ENCODE measurements at regions not wholly inside any gene's neighbourhood (a gene's known extent, or its start where the extent isn't known, plus 50 kb on each side); places are given as distances from the start of the nearest gene placed in this dataset.

DNA sequence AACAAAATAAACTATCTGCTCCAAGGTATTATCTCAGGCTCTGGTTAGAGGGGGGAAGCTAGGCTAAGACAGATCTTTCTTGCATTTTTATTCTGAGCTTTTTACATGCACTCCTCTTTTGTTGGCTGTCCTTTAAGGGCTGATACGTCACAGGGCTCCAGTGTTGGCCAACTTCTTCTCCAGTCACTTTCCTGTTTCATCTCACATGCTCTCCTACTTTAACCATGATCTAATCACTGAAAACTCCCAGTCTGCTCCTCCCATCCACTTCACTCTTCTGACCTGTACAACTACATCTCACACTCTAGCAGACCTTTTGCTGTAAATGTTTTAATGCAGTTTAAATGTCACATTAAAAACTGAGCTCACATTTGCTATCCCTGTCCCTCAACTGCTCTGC lies 510.0 kb upstream of the KLF12 start:
- no peak for DNase-seq

DNA sequence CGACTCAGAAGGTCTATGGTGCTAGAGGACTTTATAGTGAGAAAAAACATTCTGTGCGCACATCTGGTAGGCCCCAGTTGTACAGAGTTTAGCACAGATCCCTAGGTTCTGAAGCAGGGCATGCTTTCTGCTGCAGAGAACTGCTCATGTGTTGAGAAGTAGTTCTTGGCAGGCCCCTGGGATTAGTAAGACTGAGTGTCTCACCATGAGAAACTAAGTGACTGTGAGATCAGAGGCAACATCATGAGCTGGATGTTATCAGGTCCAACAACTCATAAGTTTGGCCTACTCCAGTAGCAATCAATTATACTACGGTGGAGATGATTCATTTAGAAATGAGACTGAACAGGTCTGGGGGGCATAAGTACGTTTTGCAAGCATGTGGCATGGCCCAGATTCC lies 507.4 kb upstream of the KLF12 start:
- no peak for DNase-seq

- no peak for DNase-seq
These were observed 499.5 kb upstream of the KLF12 start for GRCh38 chr13:74633734-74634133.

GRCh38 chr13:74629985-74630384 lies 495.8 kb upstream of the KLF12 start:
- DNase-seq, result no peak

- DNase-seq, result no peak
These were observed 491.3 kb upstream of the KLF12 start for GRCh38 chr13:74625541-74625940.

DNA sequence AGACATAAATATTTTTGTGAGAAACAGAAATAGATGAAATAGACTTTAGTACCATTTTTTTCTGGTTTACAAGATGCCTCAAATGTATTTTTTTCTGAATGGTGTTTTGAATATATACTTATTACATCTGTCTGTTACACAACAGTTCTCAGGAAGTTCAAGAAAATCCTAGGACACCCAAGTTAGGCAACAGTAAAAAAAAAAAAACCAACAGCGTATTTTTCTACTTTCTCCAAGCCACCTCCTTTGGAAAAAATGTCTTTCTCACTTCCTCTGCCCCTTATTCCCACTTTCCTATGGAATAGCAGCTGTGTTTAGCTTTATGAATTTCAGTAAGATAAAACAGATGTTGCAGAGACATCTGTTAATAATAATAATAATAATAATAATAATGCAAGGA lies 489.6 kb upstream of the KLF12 start:
- no peak for DNase-seq

GRCh38 chr13:74622284-74622683 lies 488.1 kb upstream of the KLF12 start:
- no peak for DNase-seq

- DNase-seq, result no peak
These were observed 486.5 kb upstream of the KLF12 start for GRCh38 chr13:74620711-74621110.

DNA sequence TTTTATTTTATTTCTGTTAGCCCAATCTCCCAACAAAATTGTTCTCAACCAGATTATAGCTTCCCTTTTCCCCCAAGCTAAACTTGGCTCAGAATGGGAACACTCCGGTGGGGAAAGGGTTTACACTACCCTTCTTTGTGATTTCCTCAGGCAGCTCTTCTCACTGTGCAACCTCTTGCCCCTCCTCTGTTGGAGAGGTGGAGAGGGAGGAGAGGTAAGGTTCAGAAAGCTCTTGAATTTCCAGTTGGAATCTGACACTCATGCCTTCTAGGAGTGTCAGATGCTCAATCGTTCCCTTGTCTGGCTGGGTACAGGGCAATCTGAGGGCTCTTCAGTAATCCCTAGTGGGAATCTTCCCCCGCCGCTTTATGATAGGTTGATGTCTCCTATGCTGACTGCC lies 486.1 kb upstream of the KLF12 start:
- no peak for DNase-seq

- no peak for DNase-seq
These were observed 463.3 kb upstream of the KLF12 start for GRCh38 chr13:74597526-74597925.

DNA sequence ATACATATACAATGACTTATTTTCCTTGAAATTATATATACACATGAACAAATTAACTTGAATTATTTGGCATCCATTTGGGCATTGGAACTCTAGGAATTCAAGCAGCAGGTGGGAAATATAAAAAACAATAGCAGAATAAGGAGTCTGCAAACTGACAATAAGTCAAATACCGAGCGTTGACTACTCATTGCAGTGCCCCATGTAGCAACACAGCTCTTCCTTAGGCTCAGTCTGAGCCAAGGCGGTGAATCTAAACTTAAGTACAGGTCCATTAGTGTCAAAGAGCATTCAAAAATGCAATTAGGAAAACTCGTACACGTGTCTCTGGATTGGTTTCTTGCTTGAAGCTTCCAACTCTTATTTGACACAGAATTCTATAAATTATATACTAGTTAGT lies 462.5 kb upstream of the KLF12 start:
- no peak for DNase-seq

- DNase-seq, result no peak
These were observed 459.5 kb upstream of the KLF12 start for GRCh38 chr13:74593688-74594087.

- DNase-seq, result no peak
These were observed 452.6 kb upstream of the KLF12 start for GRCh38 chr13:74586847-74587246.

- DNase-seq, result no peak
These were observed 442.2 kb upstream of the KLF12 start for GRCh38 chr13:74576420-74576819.

DNA sequence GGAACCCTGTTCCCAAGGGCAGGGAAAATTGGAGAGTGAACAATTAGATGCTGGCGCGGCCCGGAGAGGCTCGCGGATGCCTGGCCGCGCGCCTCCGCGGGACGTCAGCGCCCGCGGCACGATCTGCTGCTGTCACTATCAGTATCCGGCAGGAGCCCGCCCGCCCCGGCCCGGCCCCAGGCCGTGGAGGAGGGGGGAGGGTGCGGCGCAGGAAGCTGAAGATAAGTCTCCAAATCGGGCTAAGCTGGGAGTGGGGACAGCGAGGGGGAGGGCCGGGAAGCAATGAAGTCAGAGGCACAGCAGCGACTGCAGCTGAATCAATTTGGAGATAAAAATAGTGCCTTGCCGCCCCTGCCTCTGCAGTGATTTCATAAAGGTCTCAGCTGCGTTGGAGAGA lies 441.5 kb upstream of the KLF12 start:
- DNase-seq, result peak; percentile 35

GRCh38 chr13:74574964-74575728 lies 440.9 kb upstream of the KLF12 start:
- no peak for DNase-seq

DNA sequence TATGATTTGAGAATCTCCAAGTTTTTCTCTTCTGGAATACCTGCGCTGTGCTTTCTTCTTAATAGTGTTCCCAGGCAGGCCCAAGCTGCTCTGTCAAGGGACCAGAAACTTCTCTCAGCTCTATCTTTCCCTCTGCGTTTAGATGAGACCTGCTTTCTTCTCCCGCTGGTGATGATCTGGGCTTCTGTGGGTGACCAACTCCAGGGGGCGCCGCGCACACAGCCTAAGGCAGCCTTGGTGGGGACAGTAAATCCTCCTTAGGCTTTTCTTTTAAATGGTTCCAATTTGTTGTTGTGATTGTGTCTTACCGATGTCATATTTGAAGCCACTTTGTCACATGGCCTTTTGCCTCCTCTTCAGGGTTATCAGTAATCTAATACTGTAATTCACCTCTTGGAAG lies 439.4 kb upstream of the KLF12 start:
- DNase-seq, result no peak

DNA sequence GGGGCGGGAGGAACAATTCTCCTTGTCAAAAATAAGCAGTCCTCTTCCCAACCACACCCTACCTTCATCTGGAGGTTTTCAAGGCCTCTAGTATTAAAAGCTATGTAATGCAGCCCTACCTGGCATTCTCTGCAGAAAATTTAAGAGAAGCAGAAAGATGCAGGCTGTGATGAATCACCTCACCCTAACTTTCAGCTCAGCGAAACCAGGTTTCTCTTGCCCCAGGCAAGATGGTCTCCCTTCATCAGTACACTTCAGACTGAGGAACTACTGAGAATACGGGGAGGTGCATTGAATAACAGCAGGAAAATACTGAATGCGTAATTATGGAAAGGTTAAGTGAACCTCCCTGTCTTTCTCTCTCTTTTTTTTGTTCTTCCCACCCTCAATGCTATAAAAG lies 437.6 kb upstream of the KLF12 start:
- DNase-seq, result no peak

GRCh38 chr13:74570834-74571233 lies 436.6 kb upstream of the KLF12 start:
- no peak for DNase-seq

DNA sequence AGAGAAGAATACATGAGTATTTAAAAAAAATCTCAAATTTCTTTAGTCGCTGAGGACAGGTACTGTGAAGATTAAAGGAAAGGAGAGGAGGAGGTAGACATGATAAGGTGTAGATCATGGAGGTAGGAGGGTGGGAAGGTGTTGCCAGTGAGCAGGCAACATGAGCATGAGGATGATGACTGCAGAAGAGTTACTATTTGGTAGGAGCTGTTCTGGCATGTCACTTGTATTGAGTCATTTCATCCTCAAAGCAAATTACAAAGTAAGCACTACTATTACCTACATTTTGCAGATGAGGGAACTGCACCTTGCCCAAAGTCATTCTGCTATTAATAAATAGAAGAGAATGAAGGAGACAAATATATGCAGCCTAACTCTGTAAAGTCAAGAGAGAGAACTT lies 435.8 kb upstream of the KLF12 start:
- no peak for DNase-seq

GRCh38 chr13:74569251-74569650 lies 435.0 kb upstream of the KLF12 start:
- no peak for DNase-seq

DNA sequence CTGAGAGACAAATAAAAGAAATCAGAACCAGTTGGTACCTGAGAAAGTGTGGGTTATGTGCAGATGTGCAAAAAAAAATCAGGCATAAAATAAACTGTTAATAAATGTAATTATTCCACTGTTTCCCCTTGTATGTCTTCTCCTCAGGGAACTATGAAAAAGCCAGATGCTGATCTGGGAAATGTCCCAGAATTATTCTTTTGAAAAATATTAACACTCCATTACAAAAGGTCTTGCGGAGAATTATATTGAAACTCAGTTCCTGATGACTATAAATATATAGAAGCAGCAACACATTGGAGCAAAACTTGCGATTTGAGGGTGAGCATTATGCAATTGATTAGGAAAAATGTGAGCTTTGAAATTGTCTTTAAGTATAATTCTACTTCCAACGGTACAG lies 433.3 kb upstream of the KLF12 start:
- no peak for DNase-seq

GRCh38 chr13:74562381-74562780 lies 428.2 kb upstream of the KLF12 start:
- no peak for DNase-seq

DNA sequence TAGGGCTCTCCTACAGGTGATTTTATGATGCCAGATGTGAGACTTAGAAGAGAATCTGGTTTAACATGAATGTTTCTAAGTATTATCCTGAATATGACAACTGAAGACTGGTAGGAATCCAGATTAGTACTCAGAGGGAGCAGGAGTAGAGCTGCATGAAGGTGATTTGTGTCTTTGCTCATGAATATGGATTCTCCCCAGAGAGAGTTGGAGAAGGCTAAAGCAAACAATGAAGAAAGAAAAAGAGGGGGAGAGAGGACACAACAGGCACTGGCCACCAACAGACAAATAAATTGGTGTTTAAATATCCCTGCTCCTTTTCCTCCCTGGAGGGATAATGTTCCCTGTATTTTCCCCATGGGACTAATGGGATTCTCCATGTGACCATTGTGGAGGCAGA lies 427.0 kb upstream of the KLF12 start:
- no peak for DNase-seq

- no peak for DNase-seq
These were observed 426.1 kb upstream of the KLF12 start for GRCh38 chr13:74560325-74560724.

- no peak for DNase-seq
These were observed 423.7 kb upstream of the KLF12 start for GRCh38 chr13:74557870-74558269.
